OCI-LY1 (cell line): ENCODE measurements at regions not wholly inside any gene's neighbourhood (a gene's known extent, or its start where the extent isn't known, plus 50 kb on each side); places are given as distances from the start of the nearest gene placed in this dataset.

Experiments used
- EZH2 ChIP-seq: fragments of 200-600 bp; sonication (generic), shearing (Covaris generic); IDR thresholded peaks from 2 replicates; pipeline ENCODE4 v1.8.0; 2017; ENCODE audit warnings: borderline replicate concordance, mixed run types, mild to moderate bottlenecking, antibody characterized with exemption, low read length, moderate library complexity, mixed read lengths
- TF ChIP-seq, protein P1 (sequence below): fragments of 200-600 bp; sonication (generic), shearing (Covaris generic); IDR thresholded peaks from 2 replicates; pipeline ENCODE4 v1.5.1; 2017; ENCODE audit warnings: mild to moderate bottlenecking, antibody characterized with exemption, low read length, moderate library complexity, mixed read lengths

DNA sequence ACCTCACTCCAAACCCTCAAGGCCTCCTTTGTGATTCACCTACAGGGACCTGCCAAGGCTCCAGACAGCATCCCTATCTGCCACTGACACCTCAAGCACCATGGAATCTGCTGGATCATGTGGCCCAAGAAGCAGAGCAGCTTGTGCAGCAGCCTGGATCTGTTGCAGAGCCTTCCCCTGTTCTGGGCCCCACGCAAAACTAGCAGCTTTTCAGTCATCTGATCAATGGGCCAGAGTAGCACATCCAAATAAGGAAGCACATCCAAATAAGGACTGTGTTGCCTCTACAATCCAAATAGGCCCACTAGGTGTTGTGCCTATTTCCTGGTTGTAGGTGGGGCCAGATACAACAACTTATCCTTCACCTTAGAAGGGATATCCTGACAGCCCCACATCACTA lies 97.1 kb upstream of the GNAO1 start:
- TF ChIP-seq, protein P1, sequence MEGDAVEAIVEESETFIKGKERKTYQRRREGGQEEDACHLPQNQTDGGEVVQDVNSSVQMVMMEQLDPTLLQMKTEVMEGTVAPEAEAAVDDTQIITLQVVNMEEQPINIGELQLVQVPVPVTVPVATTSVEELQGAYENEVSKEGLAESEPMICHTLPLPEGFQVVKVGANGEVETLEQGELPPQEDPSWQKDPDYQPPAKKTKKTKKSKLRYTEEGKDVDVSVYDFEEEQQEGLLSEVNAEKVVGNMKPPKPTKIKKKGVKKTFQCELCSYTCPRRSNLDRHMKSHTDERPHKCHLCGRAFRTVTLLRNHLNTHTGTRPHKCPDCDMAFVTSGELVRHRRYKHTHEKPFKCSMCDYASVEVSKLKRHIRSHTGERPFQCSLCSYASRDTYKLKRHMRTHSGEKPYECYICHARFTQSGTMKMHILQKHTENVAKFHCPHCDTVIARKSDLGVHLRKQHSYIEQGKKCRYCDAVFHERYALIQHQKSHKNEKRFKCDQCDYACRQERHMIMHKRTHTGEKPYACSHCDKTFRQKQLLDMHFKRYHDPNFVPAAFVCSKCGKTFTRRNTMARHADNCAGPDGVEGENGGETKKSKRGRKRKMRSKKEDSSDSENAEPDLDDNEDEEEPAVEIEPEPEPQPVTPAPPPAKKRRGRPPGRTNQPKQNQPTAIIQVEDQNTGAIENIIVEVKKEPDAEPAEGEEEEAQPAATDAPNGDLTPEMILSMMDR = no peak
- TF ChIP-seq EZH2 = no peak
